ENCODE measurements at regions not wholly inside any gene's neighbourhood (a gene's known extent, or its start where the extent isn't known, plus 50 kb on each side); places are given as distances from the start of the nearest gene placed in this dataset.

- no peak overlapping the region for H3K9ac ChIP-seq (ENCODE audit: low read length)
- H3K27ac ChIP-seq (ENCODE audit: low read length), result no peak overlapping the region
- no peak overlapping the region for H3K4me2 ChIP-seq (ENCODE audit: low read length)
- no peaks in the 10 kb centered on the region for H4K20me1 ChIP-seq (ENCODE audit: insufficient read depth)
- no peaks in the 10 kb centered on the region for H3F3A ChIP-seq (ENCODE audit: insufficient read depth, low read length, poor library complexity, severe bottlenecking)
- no peak overlapping the region for H2AFZ ChIP-seq (ENCODE audit: low read depth, low read length)
- no peaks in the 10 kb centered on the region for H3K27me3 ChIP-seq (ENCODE audit: insufficient read depth, low read depth, low read length)
- peaks cover 81% of the 10 kb centered on the region for H3K79me2 ChIP-seq (replicated peaks; ENCODE audit: insufficient read depth, low read length)
- H3K9me2 ChIP-seq (ENCODE audit: insufficient read depth, low read length), result no peaks in the 10 kb centered on the region
- H3K9me3 ChIP-seq (ENCODE audit: low read length), result no peaks in the 10 kb centered on the region
- H3K36me3 ChIP-seq (ENCODE audit: insufficient read depth, low read length), result no peaks in the 10 kb centered on the region
- TF ChIP-seq MXI1 (conservative IDR thresholded peaks at IDR 0.05; ENCODE audit: poor library complexity, severe bottlenecking) (no peak), EP300 (conservative IDR thresholded peaks at IDR 0.05; ENCODE audit: poor library complexity, severe bottlenecking) (no peak), RAD21 (conservative IDR thresholded peaks at IDR 0.05) (no peak), TAF1 (IDR thresholded peaks at IDR 0.05; ENCODE audit: low read depth) (no peak), REST (IDR thresholded peaks at IDR 0.05; ENCODE audit: borderline replicate concordance) (no peak), CTCF (IDR thresholded peaks at IDR 0.05; ENCODE audit: poor library complexity, severe bottlenecking) (no peak), POLR2AphosphoS5 (IDR thresholded peaks at IDR 0.05) (no peak), SMC3 (conservative IDR thresholded peaks at IDR 0.05; ENCODE audit: poor library complexity) (no peak), EZH2 (IDR thresholded peaks at IDR 0.05; ENCODE audit: borderline replicate concordance, insufficient read depth, low read length, poor library complexity, severe bottlenecking) (no peak)
- no peak overlapping the region for H3K4me3 ChIP-seq (ENCODE audit: low read length)
These were observed 59.0 kb upstream of the IPO9 start for GRCh38 chr1:201769966-201770365.

GRCh38 chr1:201771466-201771865 is 57.5 kb upstream of the IPO9 start:
- Histone ChIP-seq H3K4me2 (ENCODE audit: low read length) (no peak overlapping the region), H3K79me2 (replicated peaks; ENCODE audit: insufficient read depth, low read length) (peaks cover 81% of the 10 kb centered on the region), H3K4me3 (ENCODE audit: low read length) (no peak overlapping the region), H2AFZ (ENCODE audit: low read depth, low read length) (no peak overlapping the region), H3K36me3 (ENCODE audit: insufficient read depth, low read length) (no peaks in the 10 kb centered on the region), H3K9ac (ENCODE audit: low read length) (no peak overlapping the region), H3K9me3 (ENCODE audit: low read length) (no peaks in the 10 kb centered on the region), H3K9me2 (ENCODE audit: insufficient read depth, low read length) (no peaks in the 10 kb centered on the region), H3K27ac (ENCODE audit: low read length) (no peak overlapping the region), H3F3A (ENCODE audit: insufficient read depth, low read length, poor library complexity, severe bottlenecking) (no peaks in the 10 kb centered on the region), H3K27me3 (ENCODE audit: insufficient read depth, low read depth, low read length) (no peaks in the 10 kb centered on the region), H4K20me1 (ENCODE audit: insufficient read depth) (no peaks in the 10 kb centered on the region)
- TF ChIP-seq REST (IDR thresholded peaks at IDR 0.05; ENCODE audit: borderline replicate concordance) (no peak), CTCF (IDR thresholded peaks at IDR 0.05; ENCODE audit: poor library complexity, severe bottlenecking) (no peak), MXI1 (conservative IDR thresholded peaks at IDR 0.05; ENCODE audit: poor library complexity, severe bottlenecking) (no peak), RAD21 (conservative IDR thresholded peaks at IDR 0.05) (no peak), SMC3 (conservative IDR thresholded peaks at IDR 0.05; ENCODE audit: poor library complexity) (no peak), TAF1 (IDR thresholded peaks at IDR 0.05; ENCODE audit: low read depth) (no peak), EZH2 (IDR thresholded peaks at IDR 0.05; ENCODE audit: borderline replicate concordance, insufficient read depth, low read length, poor library complexity, severe bottlenecking) (no peak), EP300 (conservative IDR thresholded peaks at IDR 0.05; ENCODE audit: poor library complexity, severe bottlenecking) (no peak), POLR2AphosphoS5 (IDR thresholded peaks at IDR 0.05) (no peak)
